ENCODE measurements at regions not wholly inside any gene's neighbourhood (a gene's known extent, or its start where the extent isn't known, plus 50 kb on each side); places are given as distances from the start of the nearest gene placed in this dataset.

DNA sequence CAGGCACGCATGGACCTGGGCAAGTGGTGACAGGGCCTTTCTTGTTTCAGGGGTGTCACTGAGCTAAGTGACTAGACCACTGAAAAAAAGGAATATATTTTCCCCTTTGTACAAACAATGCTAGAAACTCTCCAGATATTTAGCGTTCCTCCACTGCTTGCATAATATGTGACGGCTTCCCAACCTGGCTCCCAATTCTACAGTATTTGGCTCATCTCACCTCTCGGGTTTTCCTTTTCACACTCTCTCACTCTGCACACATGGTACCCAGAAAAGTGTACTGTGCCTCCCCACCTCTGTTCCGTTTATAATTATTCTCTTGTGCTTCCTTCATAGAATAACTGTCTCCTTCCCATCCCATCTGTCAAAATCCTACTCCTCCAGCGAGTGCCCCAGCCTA lies 140.5 kb upstream of the KLHL25 start:
- TF ChIP-seq, protein P1, sequence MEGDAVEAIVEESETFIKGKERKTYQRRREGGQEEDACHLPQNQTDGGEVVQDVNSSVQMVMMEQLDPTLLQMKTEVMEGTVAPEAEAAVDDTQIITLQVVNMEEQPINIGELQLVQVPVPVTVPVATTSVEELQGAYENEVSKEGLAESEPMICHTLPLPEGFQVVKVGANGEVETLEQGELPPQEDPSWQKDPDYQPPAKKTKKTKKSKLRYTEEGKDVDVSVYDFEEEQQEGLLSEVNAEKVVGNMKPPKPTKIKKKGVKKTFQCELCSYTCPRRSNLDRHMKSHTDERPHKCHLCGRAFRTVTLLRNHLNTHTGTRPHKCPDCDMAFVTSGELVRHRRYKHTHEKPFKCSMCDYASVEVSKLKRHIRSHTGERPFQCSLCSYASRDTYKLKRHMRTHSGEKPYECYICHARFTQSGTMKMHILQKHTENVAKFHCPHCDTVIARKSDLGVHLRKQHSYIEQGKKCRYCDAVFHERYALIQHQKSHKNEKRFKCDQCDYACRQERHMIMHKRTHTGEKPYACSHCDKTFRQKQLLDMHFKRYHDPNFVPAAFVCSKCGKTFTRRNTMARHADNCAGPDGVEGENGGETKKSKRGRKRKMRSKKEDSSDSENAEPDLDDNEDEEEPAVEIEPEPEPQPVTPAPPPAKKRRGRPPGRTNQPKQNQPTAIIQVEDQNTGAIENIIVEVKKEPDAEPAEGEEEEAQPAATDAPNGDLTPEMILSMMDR (IDR thresholded peaks at IDR 0.05), result no peak
- TF ChIP-seq POLR2A (IDR thresholded peaks at IDR 0.05), result no peak
